Testis (tissue), 2 donors: ENCODE measurements at regions not wholly inside any gene's neighbourhood (a gene's known extent, or its start where the extent isn't known, plus 50 kb on each side); places are given as distances from the start of the nearest gene placed in this dataset.

Experiments used
- POLR2A ChIP-seq: fragments of 450-650 bp; IDR thresholded peaks from one replicate; pipeline ENCODE4 v1.6.1; 2017; ENCODE audit warnings: antibody characterized with exemption, mild to moderate bottlenecking, moderate library complexity
- TF ChIP-seq, protein P1 (sequence below), 3 experiments: fragments of 450-650 bp in 2 of 3; fragments of 200-600 bp in 1 of 3; sonication (generic) in 1 of 3; IDR thresholded peaks; one replicate each; pipeline ENCODE4 v1.5.1; 2016 to 2019; ENCODE audit warnings: antibody characterized with exemption in 3 of 3, mild to moderate bottlenecking in 2 of 3, moderate library complexity in 1 of 3

- TF ChIP-seq, protein P1, sequence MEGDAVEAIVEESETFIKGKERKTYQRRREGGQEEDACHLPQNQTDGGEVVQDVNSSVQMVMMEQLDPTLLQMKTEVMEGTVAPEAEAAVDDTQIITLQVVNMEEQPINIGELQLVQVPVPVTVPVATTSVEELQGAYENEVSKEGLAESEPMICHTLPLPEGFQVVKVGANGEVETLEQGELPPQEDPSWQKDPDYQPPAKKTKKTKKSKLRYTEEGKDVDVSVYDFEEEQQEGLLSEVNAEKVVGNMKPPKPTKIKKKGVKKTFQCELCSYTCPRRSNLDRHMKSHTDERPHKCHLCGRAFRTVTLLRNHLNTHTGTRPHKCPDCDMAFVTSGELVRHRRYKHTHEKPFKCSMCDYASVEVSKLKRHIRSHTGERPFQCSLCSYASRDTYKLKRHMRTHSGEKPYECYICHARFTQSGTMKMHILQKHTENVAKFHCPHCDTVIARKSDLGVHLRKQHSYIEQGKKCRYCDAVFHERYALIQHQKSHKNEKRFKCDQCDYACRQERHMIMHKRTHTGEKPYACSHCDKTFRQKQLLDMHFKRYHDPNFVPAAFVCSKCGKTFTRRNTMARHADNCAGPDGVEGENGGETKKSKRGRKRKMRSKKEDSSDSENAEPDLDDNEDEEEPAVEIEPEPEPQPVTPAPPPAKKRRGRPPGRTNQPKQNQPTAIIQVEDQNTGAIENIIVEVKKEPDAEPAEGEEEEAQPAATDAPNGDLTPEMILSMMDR (IDR thresholded peaks at IDR 0.05) = no peak
- TF ChIP-seq POLR2A = no peak
These were observed 252.4 kb downstream of the EIPR1 start for GRCh38 chr2:3125001-3125760.
